OCI-LY3 (cell line): ENCODE measurements at regions not wholly inside any gene's neighbourhood (a gene's known extent, or its start where the extent isn't known, plus 50 kb on each side); places are given as distances from the start of the nearest gene placed in this dataset.

Experiments
- EZH2phosphoT487 ChIP-seq: fragments of 200-600 bp; shearing (Covaris generic); IDR thresholded peaks from 2 replicates; pipeline ENCODE4 v1.6.1; 2018; ENCODE audit warnings: antibody characterized with exemption, mixed run types, low read depth
- TF ChIP-seq, protein P1 (sequence below): fragments of 200-600, 300-600 bp; sonication (generic); IDR thresholded peaks from 2 replicates; pipeline ENCODE4 v1.5.1; 2014; ENCODE audit warnings: antibody characterized with exemption, low read length, low read depth

DNA sequence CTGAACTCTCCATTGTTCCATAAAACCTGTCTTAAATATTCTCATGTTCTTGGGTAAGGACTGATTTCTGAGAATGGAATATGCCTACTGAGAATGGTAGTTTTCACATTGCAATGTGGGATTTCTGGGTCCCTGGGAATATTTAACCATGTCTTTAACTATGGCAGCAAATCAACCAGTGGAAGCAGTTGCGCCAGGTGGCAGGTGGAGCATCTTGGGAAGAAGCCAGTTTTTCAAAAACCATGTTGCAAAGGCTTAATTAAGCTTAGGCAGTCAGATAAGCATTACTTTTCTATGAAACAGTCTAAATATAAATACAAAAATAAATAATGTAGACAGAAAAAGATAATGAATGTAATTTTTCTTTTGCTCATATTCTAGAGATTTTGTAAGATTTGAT is 448.1 kb downstream of the ADAMTS20 start:
- TF ChIP-seq, protein P1, sequence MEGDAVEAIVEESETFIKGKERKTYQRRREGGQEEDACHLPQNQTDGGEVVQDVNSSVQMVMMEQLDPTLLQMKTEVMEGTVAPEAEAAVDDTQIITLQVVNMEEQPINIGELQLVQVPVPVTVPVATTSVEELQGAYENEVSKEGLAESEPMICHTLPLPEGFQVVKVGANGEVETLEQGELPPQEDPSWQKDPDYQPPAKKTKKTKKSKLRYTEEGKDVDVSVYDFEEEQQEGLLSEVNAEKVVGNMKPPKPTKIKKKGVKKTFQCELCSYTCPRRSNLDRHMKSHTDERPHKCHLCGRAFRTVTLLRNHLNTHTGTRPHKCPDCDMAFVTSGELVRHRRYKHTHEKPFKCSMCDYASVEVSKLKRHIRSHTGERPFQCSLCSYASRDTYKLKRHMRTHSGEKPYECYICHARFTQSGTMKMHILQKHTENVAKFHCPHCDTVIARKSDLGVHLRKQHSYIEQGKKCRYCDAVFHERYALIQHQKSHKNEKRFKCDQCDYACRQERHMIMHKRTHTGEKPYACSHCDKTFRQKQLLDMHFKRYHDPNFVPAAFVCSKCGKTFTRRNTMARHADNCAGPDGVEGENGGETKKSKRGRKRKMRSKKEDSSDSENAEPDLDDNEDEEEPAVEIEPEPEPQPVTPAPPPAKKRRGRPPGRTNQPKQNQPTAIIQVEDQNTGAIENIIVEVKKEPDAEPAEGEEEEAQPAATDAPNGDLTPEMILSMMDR, result no peak
- TF ChIP-seq EZH2phosphoT487, result no peak
